GM18517 (cell line): ENCODE measurements at regions not wholly inside any gene's neighbourhood (a gene's known extent, or its start where the extent isn't known, plus 50 kb on each side); places are given as distances from the start of the nearest gene placed in this dataset.
"Not testable (repeated sequence)": the region's sequence is repeated elsewhere in the genome, so short reads cannot be mapped to it uniquely, and the experiment has no call there.

ENCODE experiments used
- ATAC-seq: cut with Tn5 transposase; IDR thresholded peaks from one replicate; pipeline ENCODE4 v1.9.1; 2021; ENCODE audit warnings: mild to moderate bottlenecking, moderate library complexity; ENCODE audit not compliant: unreplicated experiment

GRCh38 chr3:147662705-147663104 lies 253.5 kb downstream of the ZIC1 start:
- ATAC-seq = no peak

GRCh38 chr3:147669077-147669476 lies 259.9 kb downstream of the ZIC1 start:
- no peak for ATAC-seq

- ATAC-seq = no peak
Measured at GRCh38 chr3:147672035-147672434, 262.9 kb downstream of the ZIC1 start.

GRCh38 chr3:147672436-147672835 lies 263.3 kb downstream of the ZIC1 start:
- no peak for ATAC-seq

- ATAC-seq = no peak
Measured at GRCh38 chr3:147675761-147676160, 266.6 kb downstream of the ZIC1 start.

GRCh38 chr3:147680837-147681483 lies 271.8 kb downstream of the ZIC1 start:
- no peak for ATAC-seq

GRCh38 chr3:147688868-147689267 lies 279.7 kb downstream of the ZIC1 start:
- no peak for ATAC-seq

- no peak for ATAC-seq
Measured at GRCh38 chr3:147699175-147699838, 290.1 kb downstream of the ZIC1 start.

GRCh38 chr3:147701195-147701594 lies 292.0 kb downstream of the ZIC1 start:
- ATAC-seq = no peak

- ATAC-seq = no peak
Measured at GRCh38 chr3:147702509-147702908, 293.3 kb downstream of the ZIC1 start.

GRCh38 chr3:147705651-147706051 lies 296.5 kb downstream of the ZIC1 start:
- ATAC-seq = no peak

- ATAC-seq = not testable (repeated sequence)
Measured at GRCh38 chr3:147710753-147711152, 301.6 kb downstream of the ZIC1 start.

GRCh38 chr3:147712357-147712756 lies 303.2 kb downstream of the ZIC1 start:
- no peak for ATAC-seq

GRCh38 chr3:147712758-147713157 lies 303.6 kb downstream of the ZIC1 start:
- not testable (repeated sequence) for ATAC-seq

GRCh38 chr3:147713234-147714133 lies 304.3 kb downstream of the ZIC1 start:
- ATAC-seq = no peak

GRCh38 chr3:147729641-147730040 lies 320.5 kb downstream of the ZIC1 start:
- no peak for ATAC-seq

- ATAC-seq = no peak
Measured at GRCh38 chr3:147730284-147730683, 321.1 kb downstream of the ZIC1 start.

GRCh38 chr3:147733217-147733616 lies 324.1 kb downstream of the ZIC1 start:
- no peak for ATAC-seq

GRCh38 chr3:147735616-147736015 lies 326.5 kb downstream of the ZIC1 start:
- no peak for ATAC-seq

GRCh38 chr3:147736226-147736625 lies 327.1 kb downstream of the ZIC1 start:
- ATAC-seq = no peak

- ATAC-seq = no peak
Measured at GRCh38 chr3:147737376-147737775, 328.2 kb downstream of the ZIC1 start.

GRCh38 chr3:147740928-147741327 lies 331.8 kb downstream of the ZIC1 start:
- no peak for ATAC-seq
